H1 (cell line): ENCODE measurements at regions not wholly inside any gene's neighbourhood (a gene's known extent, or its start where the extent isn't known, plus 50 kb on each side); places are given as distances from the start of the nearest gene placed in this dataset.

Experiments used
- CTCF ChIA-PET: fragments of 300-600 bp; sonication (Branson Sonifier 250); formaldehyde crosslinking; loops from one replicate; lab custom pipeline; 2021; ENCODE audit not compliant: partially characterized antibody; lab: Charles Lee
- POLR2A ChIA-PET: fragments of 300-600 bp; sonication (Branson Sonifier 250); formaldehyde crosslinking; loops from one replicate; lab custom pipeline; 2021; ENCODE audit warnings: inconsistent platforms; ENCODE audit not compliant: partially characterized antibody; lab: Charles Lee
- DNase-seq, 2 experiments: peaks; one replicate each; pipeline versions ENCODE4 v3.0.0 to v3.0.0-alpha.2; 2010 to 2022; ENCODE audit warnings: low spot score in 2 of 2, low read depth in 1 of 2, mixed read lengths in 1 of 2
- FAIRE-seq: peaks from 2 replicates; lab custom pipeline; 2011; peaks lifted over from hg19 to GRCh38; lab: Jason Lieb, UNC
- H2AFZ ChIP-seq: 2 replicates; pipeline ENCODE4 v1.8.1; 2012; ENCODE audit warnings: low read length, inconsistent platforms
- H2AK5ac ChIP-seq: 2 replicates; pipeline ENCODE4 v1.6.1; 2013; ENCODE audit warnings: low read depth, low read length
- H2BK120ac ChIP-seq: replicated peaks from 2 replicates; pipeline ENCODE3; 2013; ENCODE audit warnings: low read depth, low read length, inconsistent platforms
- H2BK12ac ChIP-seq: 2 replicates; pipeline ENCODE4 v1.6.1; 2013; ENCODE audit warnings: low read depth, low read length
- H2BK15ac ChIP-seq: 2 replicates; pipeline ENCODE4 v1.6.1; 2013; ENCODE audit warnings: low read length
- H2BK20ac ChIP-seq: 2 replicates; pipeline ENCODE4 v1.6.1; 2013; ENCODE audit warnings: low read length
- H2BK5ac ChIP-seq: 2 replicates; pipeline ENCODE4 v1.6.1; 2013; ENCODE audit warnings: low read depth, low read length
- H3K14ac ChIP-seq: 2 replicates; pipeline ENCODE4 v1.6.1; 2013; ENCODE audit warnings: inconsistent platforms; ENCODE audit not compliant: insufficient read length
- H3K18ac ChIP-seq: 2 replicates; pipeline ENCODE4 v1.6.1; 2013; ENCODE audit warnings: low read length; ENCODE audit errors: extremely low read depth
- H3K23ac ChIP-seq: 2 replicates; pipeline ENCODE4 v1.6.1; 2013; ENCODE audit warnings: inconsistent platforms; ENCODE audit not compliant: insufficient read length
- H3K23me2 ChIP-seq: 2 replicates; pipeline ENCODE4 v1.6.1; 2013; ENCODE audit warnings: low read depth, low read length
- H3K27ac ChIP-seq: 2 replicates; pipeline ENCODE4 v1.6.1; 2011; ENCODE audit warnings: low read depth, low read length, inconsistent platforms
- H3K27me3 ChIP-seq, 4 experiments: replicated peaks in 1 of 4; 1 replicate in 1 of 4; 2 replicates in 3 of 4; pipeline versions ENCODE4 v1.6.1 to v1.8.1; 2011 to 2013; ENCODE audit warnings: low read length in 3 of 4, mild to moderate bottlenecking in 3 of 4, inconsistent platforms in 2 of 4, mixed read lengths in 2 of 4, moderate library complexity in 1 of 4; ENCODE audit not compliant: control insufficient read depth in 3 of 4, insufficient read depth in 3 of 4; ENCODE audit errors: extremely low read depth in 1 of 4
- H3K36me3 ChIP-seq, 4 experiments: 2 replicates each; pipeline versions ENCODE4 v1.6.1 to v1.8.1; 2011 to 2013; ENCODE audit warnings: mild to moderate bottlenecking in 4 of 4, low read length in 3 of 4, moderate library complexity in 2 of 4, control low read depth in 1 of 4, inconsistent platforms in 1 of 4; ENCODE audit not compliant: insufficient read depth in 4 of 4, control insufficient read depth in 2 of 4
- H3K4ac ChIP-seq: replicated peaks from 2 replicates; pipeline ENCODE3; 2013; ENCODE audit warnings: low read length, low read depth, mixed read lengths, inconsistent platforms; ENCODE audit not compliant: insufficient read length
- H3K4me1 ChIP-seq, 4 experiments: replicated peaks in 1 of 4; 1 replicate in 1 of 4; 2 replicates in 3 of 4; pipeline versions ENCODE4 v1.6.1 to v1.8.1; 2011 to 2013; ENCODE audit warnings: low read length in 3 of 4, inconsistent platforms in 2 of 4, mixed read lengths in 1 of 4; ENCODE audit not compliant: insufficient read depth in 4 of 4, control insufficient read depth in 3 of 4
- H3K4me2 ChIP-seq, 2 experiments: 2 replicates each; pipeline versions ENCODE4 v1.6.1 to v1.8.1; 2011 to 2013; ENCODE audit warnings: low read depth in 2 of 2, low read length in 2 of 2, control low read depth in 1 of 2, inconsistent platforms in 1 of 2, mild to moderate bottlenecking in 1 of 2; ENCODE audit not compliant: insufficient read depth in 1 of 2
- H3K4me3 ChIP-seq, 4 experiments: fragments of 200-600, 300-600 bp in 1 of 4; sonication (generic), shearing (Covaris generic), sonication (Bioruptor Twin) in 1 of 4; 2 replicates each; pipeline versions ENCODE4 v1.5.1 to v1.8.1; 2011 to 2016; ENCODE audit warnings: low read length in 4 of 4, low read depth in 3 of 4, control low read depth in 2 of 4, inconsistent platforms in 2 of 4, mild to moderate bottlenecking in 2 of 4, mixed read lengths in 1 of 4, moderate library complexity in 1 of 4; ENCODE audit not compliant: insufficient read depth in 2 of 4; ENCODE audit errors: extremely low read depth in 1 of 4
- H3K56ac ChIP-seq: replicated peaks from 2 replicates; pipeline ENCODE3; 2013; ENCODE audit warnings: low read depth, mild to moderate bottlenecking, mixed read lengths, low read length, inconsistent platforms; ENCODE audit not compliant: insufficient read length
- H3K79me1 ChIP-seq: 2 replicates; pipeline ENCODE4 v1.6.1; 2013; ENCODE audit warnings: low read depth, low read length, control low read depth
- H3K79me2 ChIP-seq, 2 experiments: 2 replicates each; pipeline versions ENCODE4 v1.6.1 to v1.8.1; 2012 to 2013; ENCODE audit warnings: low read length in 2 of 2, mild to moderate bottlenecking in 2 of 2, inconsistent platforms in 1 of 2; ENCODE audit not compliant: insufficient read depth in 2 of 2, control insufficient read depth in 1 of 2
- H3K9ac ChIP-seq, 4 experiments: replicated peaks in 1 of 4; 1 replicate in 1 of 4; 2 replicates in 3 of 4; pipeline versions ENCODE4 v1.6.1 to v1.8.1; 2011 to 2013; ENCODE audit warnings: low read depth in 3 of 4, low read length in 3 of 4, control low read depth in 2 of 4, mild to moderate bottlenecking in 2 of 4, moderate library complexity in 2 of 4, inconsistent platforms in 1 of 4; ENCODE audit errors: extremely low read depth in 1 of 4
- H3K9me3 ChIP-seq, 2 experiments: 2 replicates each; pipeline versions ENCODE4 v1.6.1 to v1.8.1; 2012 to 2013; ENCODE audit warnings: mild to moderate bottlenecking in 2 of 2, moderate library complexity in 2 of 2, control low read depth in 1 of 2, inconsistent platforms in 1 of 2, low read depth in 1 of 2, low read length in 1 of 2, mixed read lengths in 1 of 2; ENCODE audit not compliant: insufficient read depth in 2 of 2
- H4K20me1 ChIP-seq, 2 experiments: replicated peaks in 1 of 2; 2 replicates each; pipeline versions ENCODE3 to v1.8.1; 2011 to 2013; ENCODE audit warnings: inconsistent platforms in 2 of 2, low read length in 2 of 2, mild to moderate bottlenecking in 1 of 2; ENCODE audit not compliant: insufficient read depth in 2 of 2, control insufficient read depth in 1 of 2
- H4K5ac ChIP-seq: 2 replicates; pipeline ENCODE4 v1.6.1; 2013; ENCODE audit warnings: low read length, low read depth, mixed read lengths, inconsistent platforms; ENCODE audit not compliant: insufficient read length
- H4K8ac ChIP-seq: 2 replicates; pipeline ENCODE4 v1.8.0; 2013; ENCODE audit warnings: mild to moderate bottlenecking, moderate library complexity, low read length, inconsistent platforms; ENCODE audit not compliant: insufficient read depth; ENCODE audit errors: extremely low read depth
- H4K91ac ChIP-seq: replicated peaks from 2 replicates; pipeline ENCODE3; 2013; ENCODE audit warnings: low read length, mixed read lengths, inconsistent platforms; ENCODE audit not compliant: insufficient read length
- ATF3 ChIP-seq: IDR thresholded peaks from 2 replicates; pipeline ENCODE4 v1.6.1; 2011; ENCODE audit warnings: low read depth, mild to moderate bottlenecking, low read length; ENCODE audit not compliant: insufficient read depth
- CHD1 ChIP-seq: IDR thresholded peaks from 2 replicates; pipeline ENCODE4 v1.6.1; 2012; ENCODE audit warnings: low read depth, low read length, improper control_type of control experiment
- SAP30 ChIP-seq: fragments of 300-600 bp; sonication (generic); IDR thresholded peaks from 2 replicates; pipeline ENCODE4 v1.7.1; 2012; ENCODE audit warnings: low read length, moderate library complexity, mild to moderate bottlenecking, inconsistent platforms; ENCODE audit not compliant: insufficient read depth, insufficient replicate concordance
- whole genome bisulfite sequencing, 2 experiments: shearing (Covaris generic) in 1 of 2; methylation state at CpG; one replicate each; pipeline versions ENCODE4 v1.1.6 to v1.1.7; 2013 to 2015; ENCODE audit warnings: low lambda C conversion rate in 2 of 2, mixed read lengths in 2 of 2, inconsistent platforms in 1 of 2, low coverage in 1 of 2, missing lambda C conversion rate in 1 of 2; ENCODE audit not compliant: insufficient replicate concordance in 2 of 2, insufficient coverage in 1 of 2, insufficient read length in 1 of 2; ENCODE audit errors: extremely low coverage in 1 of 2, missing lambda C conversion rate in 1 of 2; 5-methylcytosine and 5-hydroxymethylcytosine counted together

GRCh38 chr11:24246715-24247114, 250.1 kb upstream of the LUZP2 start:
- H4K91ac ChIP-seq, result no peak overlapping the region
- H2AFZ ChIP-seq, result no peak overlapping the region
- no peak overlapping the region for H4K5ac ChIP-seq
- H3K56ac ChIP-seq, result no peak overlapping the region
- H2AK5ac ChIP-seq, result no peak overlapping the region
- H3K23ac ChIP-seq, result no peak overlapping the region
- CTCF ChIA-PET, result interaction anchor here (1.2 to 1.3 kb wide), 2 partner anchors 9 to 12 kb away, joined by 6 read pairs; no protein-coding TSS in a partner anchor
- no peaks in the 10 kb centered on the region for H4K20me1 ChIP-seq
- no peaks in the 10 kb centered on the region for H3K23me2 ChIP-seq
- no peak overlapping the region for H3K9ac ChIP-seq
- H4K8ac ChIP-seq, result no peak overlapping the region
- no peak overlapping the region for H3K18ac ChIP-seq
- 94% methylated on average over 1 of the region's 1 CpG; no CpG with 5 or more reads in 1 of the 2 experiments for WGBS, 2 experiments
- no peak overlapping the region for H3K27ac ChIP-seq
- no peaks in the 10 kb centered on the region for H3K79me1 ChIP-seq
- no peak for TF ChIP-seq ATF3
- no peak for TF ChIP-seq SAP30
- TF ChIP-seq CHD1, result no peak
- H3K4me3 ChIP-seq, result no peak overlapping the region
- H2BK12ac ChIP-seq, result no peak overlapping the region
- DNase-seq (no peak), FAIRE-seq (no peak)
- no peaks in the 10 kb centered on the region for H3K4me1 ChIP-seq
- no peak overlapping the region for H2BK5ac ChIP-seq
- no peaks in the 10 kb centered on the region for H3K27me3 ChIP-seq
- no peak overlapping the region for H3K14ac ChIP-seq
- POLR2A ChIA-PET, result no interaction called here
- no peaks in the 10 kb centered on the region for H3K9me3 ChIP-seq
- H2BK20ac ChIP-seq, result no peak overlapping the region
- H3K79me2 ChIP-seq, result no peaks in the 10 kb centered on the region
- H2BK120ac ChIP-seq, result no peak overlapping the region
- no peak overlapping the region for H3K4me2 ChIP-seq
- no peaks in the 10 kb centered on the region for H3K36me3 ChIP-seq
- no peak overlapping the region for H2BK15ac ChIP-seq
- no peak overlapping the region for H3K4ac ChIP-seq
